HCT116 (cell line): ENCODE measurements at regions not wholly inside any gene's neighbourhood (a gene's known extent, or its start where the extent isn't known, plus 50 kb on each side); places are given as distances from the start of the nearest gene placed in this dataset.

ENCODE experiments used
- ATAC-seq: fragments of 200-7000 bp; cut with Tn5 transposase; 2 replicates; pipeline ENCODE4 v1.9.1; 2020; ENCODE audit warnings: mild to moderate bottlenecking, moderate library complexity
- BruUV-seq: library from RNA; stranded (reverse); fragments of 400-500 nt; replicated peaks from 2 replicates; lab custom pipeline; 2021; lab: Mats Ljungman, UMichigan
- CTCF ChIA-PET: fragments of 300-600 bp; sonication (Branson Sonifier 250); formaldehyde crosslinking; loops from one replicate; lab custom pipeline; 2021; ENCODE audit warnings: antibody characterized with exemption; lab: Charles Lee
- POLR2A ChIA-PET: fragments of 300-600, 350-600 bp; sonication (Branson Sonifier 250); formaldehyde crosslinking; loops from one replicate; lab custom pipeline; 2021; ENCODE audit warnings: antibody characterized with exemption; lab: Charles Lee
- RAD21 ChIA-PET, 2 experiments: fragments of 300-600 bp; sonication (Branson Sonifier 250); formaldehyde crosslinking; loops; one replicate each; lab custom pipeline; 2023; ENCODE audit warnings: low total read pairs in 2 of 2; ENCODE audit not compliant: uncharacterized antibody in 2 of 2, unreplicated experiment in 2 of 2, low non-redundant PET in 1 of 2; lab: Charles Lee
- DNase-seq: peaks from one replicate; pipeline ENCODE4 v3.0.0-alpha.2; 2010; ENCODE audit warnings: low read depth, low spot score
- H2AFZ ChIP-seq: fragments of 200-600 bp; shearing (Covaris generic), sonication (generic); 2 replicates; pipeline ENCODE4 v1.6.1; 2017; ENCODE audit warnings: low read depth, mixed run types, mixed read lengths, antibody characterized with exemption, low read length; ENCODE audit not compliant: poor library complexity, severe bottlenecking
- H3K27ac ChIP-seq: 2 replicates; pipeline ENCODE4 v1.5.1; 2012; ENCODE audit warnings: low read depth, low read length
- H3K27me3 ChIP-seq: fragments of 200-600 bp; sonication (generic); 2 replicates; pipeline ENCODE4 v1.6.1; 2016; ENCODE audit warnings: mixed run types, low read length, mixed read lengths; ENCODE audit not compliant: insufficient read depth
- H3K36me3 ChIP-seq, 2 experiments: fragments of 200-500 bp in 1 of 2; fragments of 200-600 bp in 1 of 2; sonication (Bioruptor generic) in 1 of 2; sonication (generic) in 1 of 2; 2 replicates each; pipeline versions ENCODE4 v1.5.1 to v1.6.1; 2014 to 2016; ENCODE audit warnings: low read length in 2 of 2, inconsistent platforms in 1 of 2, mixed read lengths in 1 of 2, mixed run types in 1 of 2; ENCODE audit not compliant: insufficient read depth in 2 of 2, control insufficient read depth in 1 of 2
- H3K4me1 ChIP-seq, 2 experiments: fragments of 200-600 bp in 1 of 2; sonication (generic) in 1 of 2; 2 replicates each; pipeline versions ENCODE4 v1.5.1 to v1.6.1; 2012 to 2017; ENCODE audit warnings: low read length in 2 of 2, inconsistent platforms in 1 of 2, mild to moderate bottlenecking in 1 of 2, mixed read lengths in 1 of 2, mixed run types in 1 of 2, moderate library complexity in 1 of 2; ENCODE audit not compliant: insufficient read depth in 2 of 2, control insufficient read depth in 1 of 2
- H3K4me2 ChIP-seq: fragments of 200-600 bp; sonication (generic); 2 replicates; pipeline ENCODE4 v1.6.1; 2017; ENCODE audit warnings: mixed run types, low read length, mixed read lengths
- H3K4me3 ChIP-seq, 2 experiments: fragments of 200-600 bp in 1 of 2; sonication (generic) in 1 of 2; replicated peaks in 1 of 2; 2 replicates each; pipeline ENCODE4 v1.5.1; 2011 to 2016; ENCODE audit warnings: low read length in 2 of 2, control low read depth in 1 of 2, low read depth in 1 of 2, mild to moderate bottlenecking in 1 of 2, mixed read lengths in 1 of 2, mixed run types in 1 of 2
- H3K79me2 ChIP-seq: fragments of 200-600 bp; sonication (generic); 2 replicates; pipeline ENCODE4 v1.6.1; 2017; ENCODE audit warnings: mild to moderate bottlenecking, mixed run types, low read length, moderate library complexity, mixed read lengths; ENCODE audit not compliant: insufficient read depth
- H3K9ac ChIP-seq: fragments of 200-600 bp; sonication (generic); 2 replicates; pipeline ENCODE4 v1.6.1; 2016; ENCODE audit warnings: low read length, mixed read lengths
- H3K9me2 ChIP-seq: fragments of 200-600 bp; sonication (generic), shearing (Covaris generic); 2 replicates; pipeline ENCODE4 v1.6.1; 2017; ENCODE audit warnings: mixed run types, mild to moderate bottlenecking, moderate library complexity; ENCODE audit not compliant: insufficient read depth
- H3K9me3 ChIP-seq, 2 experiments: fragments of 200-500 bp in 1 of 2; fragments of 200-600 bp in 1 of 2; sonication (Bioruptor generic) in 1 of 2; sonication (generic) in 1 of 2; 2 replicates each; pipeline ENCODE4 v1.6.1; 2014 to 2017; ENCODE audit warnings: low read length in 2 of 2, mixed read lengths in 2 of 2, inconsistent platforms in 1 of 2, low read depth in 1 of 2, mild to moderate bottlenecking in 1 of 2, mixed run types in 1 of 2, moderate library complexity in 1 of 2; ENCODE audit not compliant: control insufficient read depth in 1 of 2, insufficient read depth in 1 of 2
- H4K20me1 ChIP-seq: fragments of 200-600 bp; sonication (generic), shearing (Covaris generic); 2 replicates; pipeline ENCODE4 v1.6.1; 2017; ENCODE audit warnings: mixed run types, mild to moderate bottlenecking, moderate library complexity; ENCODE audit not compliant: insufficient read depth
- ATF3 ChIP-seq: IDR thresholded peaks from 2 replicates; pipeline ENCODE4 v1.6.1; 2012
- EGR1 ChIP-seq: IDR thresholded peaks from 2 replicates; pipeline ENCODE4 v1.6.1; 2012; ENCODE audit warnings: low read depth
- ELF1 ChIP-seq: IDR thresholded peaks from 2 replicates; pipeline ENCODE4 v1.6.1; 2012; ENCODE audit warnings: low read depth, borderline replicate concordance
- EZH2 ChIP-seq: fragments of 200-600 bp; sonication (generic); IDR thresholded peaks from 2 replicates; pipeline ENCODE4 v1.6.1; 2017; ENCODE audit warnings: antibody characterized with exemption, mixed run types
- EZH2phosphoT487 ChIP-seq: fragments of 200-600 bp; IDR thresholded peaks from 2 replicates; pipeline ENCODE4 v1.6.1; 2018; ENCODE audit warnings: antibody characterized with exemption, borderline replicate concordance
- MAX ChIP-seq: IDR thresholded peaks from 2 replicates; pipeline ENCODE4 v1.6.1; 2012
- RAD21 ChIP-seq: IDR thresholded peaks from 2 replicates; pipeline ENCODE4 v1.6.1; 2012; ENCODE audit warnings: low read depth, mild to moderate bottlenecking
- SIN3A ChIP-seq: IDR thresholded peaks from 2 replicates; pipeline ENCODE4 v1.6.1; 2012; ENCODE audit warnings: low read depth
- SP1 ChIP-seq: IDR thresholded peaks from 2 replicates; pipeline ENCODE4 v1.6.1; 2012; ENCODE audit warnings: low read depth
- YY1 ChIP-seq: IDR thresholded peaks from 2 replicates; pipeline ENCODE4 v1.6.1; 2011; ENCODE audit warnings: low read length, low read depth, moderate library complexity, mild to moderate bottlenecking; ENCODE audit not compliant: insufficient replicate concordance; ENCODE audit errors: extremely low read depth
- ZBTB33 ChIP-seq: IDR thresholded peaks from 2 replicates; pipeline ENCODE4 v1.6.1; 2011; ENCODE audit warnings: mild to moderate bottlenecking, low read length, moderate library complexity; ENCODE audit not compliant: insufficient replicate concordance; ENCODE audit errors: extremely low read depth
- intact Hi-C: fragments of 100-400 bp; cut with micrococcal nuclease; formaldehyde crosslinking; loops from 2 replicates; pipeline ENCODE4 v1.10.0; 2022

GRCh38 chr18:47413327-47413726 is 161.9 kb upstream of the SKOR2 start:
- no peak for ATAC-seq

More at GRCh38 chr18:47413327-47413726, 161.9 kb upstream of the SKOR2 start:
- Histone ChIP-seq H3K9ac (no peak overlapping the region), H3K4me3 (no peak overlapping the region), H3K4me2 (no peak overlapping the region), H3K9me3 (no peaks in the 10 kb centered on the region), H3K9me2 (no peaks in the 10 kb centered on the region), H4K20me1 (no peaks in the 10 kb centered on the region), H3K36me3 (no peaks in the 10 kb centered on the region), H3K27ac (no peak overlapping the region), H3K4me1 (no peaks in the 10 kb centered on the region), H3K79me2 (no peaks in the 10 kb centered on the region), H3K27me3 (peaks cover 69% of the 10 kb centered on the region), H2AFZ (no peak overlapping the region)
- RAD21 ChIA-PET, result no interaction called here
- no TSS peak for BruUV-seq
- intact Hi-C loops, result no loop called here
- no peak for DNase-seq
- TF ChIP-seq RAD21 (no peak), SP1 (no peak), EZH2phosphoT487 (no peak), YY1 (no peak), EZH2 (no peak), EGR1 (no peak), MAX (no peak), ELF1 (no peak), SIN3A (no peak), ZBTB33 (no peak), ATF3 (no peak)
- CTCF ChIA-PET, result no interaction called here
- POLR2A ChIA-PET, result no interaction called here
